BE2C (cell line): ENCODE measurements at regions not wholly inside any gene's neighbourhood (a gene's known extent, or its start where the extent isn't known, plus 50 kb on each side); places are given as distances from the start of the nearest gene placed in this dataset.

ENCODE experiments used
- DNase-seq: peaks from one replicate; pipeline ENCODE4 v3.0.0-alpha.2; 2020
- H3K27me3 ChIP-seq: fragments of 250-450 bp; sonication (Bioruptor Pico); 2 replicates; pipeline ENCODE4 v1.5.1; 2020; ENCODE audit warnings: mild to moderate bottlenecking
- H3K36me3 ChIP-seq: fragments of 250-450 bp; sonication (Bioruptor Pico); 2 replicates; pipeline ENCODE4 v1.5.1; 2020; ENCODE audit warnings: mild to moderate bottlenecking
- H3K4me1 ChIP-seq: fragments of 250-450 bp; sonication (Bioruptor Pico); 2 replicates; pipeline ENCODE4 v1.5.1; 2020
- H3K4me3 ChIP-seq: 2 replicates; pipeline ENCODE4 v1.5.1; 2011; ENCODE audit warnings: low read depth, low read length
- H3K9me3 ChIP-seq: fragments of 250-450 bp; sonication (Bioruptor Pico); 2 replicates; pipeline ENCODE4 v1.5.1; 2020
- TF ChIP-seq, protein P1 (sequence below): IDR thresholded peaks from 2 replicates; pipeline ENCODE4 v1.5.1; 2012; ENCODE audit warnings: mild to moderate bottlenecking, low read depth, low read length

DNA sequence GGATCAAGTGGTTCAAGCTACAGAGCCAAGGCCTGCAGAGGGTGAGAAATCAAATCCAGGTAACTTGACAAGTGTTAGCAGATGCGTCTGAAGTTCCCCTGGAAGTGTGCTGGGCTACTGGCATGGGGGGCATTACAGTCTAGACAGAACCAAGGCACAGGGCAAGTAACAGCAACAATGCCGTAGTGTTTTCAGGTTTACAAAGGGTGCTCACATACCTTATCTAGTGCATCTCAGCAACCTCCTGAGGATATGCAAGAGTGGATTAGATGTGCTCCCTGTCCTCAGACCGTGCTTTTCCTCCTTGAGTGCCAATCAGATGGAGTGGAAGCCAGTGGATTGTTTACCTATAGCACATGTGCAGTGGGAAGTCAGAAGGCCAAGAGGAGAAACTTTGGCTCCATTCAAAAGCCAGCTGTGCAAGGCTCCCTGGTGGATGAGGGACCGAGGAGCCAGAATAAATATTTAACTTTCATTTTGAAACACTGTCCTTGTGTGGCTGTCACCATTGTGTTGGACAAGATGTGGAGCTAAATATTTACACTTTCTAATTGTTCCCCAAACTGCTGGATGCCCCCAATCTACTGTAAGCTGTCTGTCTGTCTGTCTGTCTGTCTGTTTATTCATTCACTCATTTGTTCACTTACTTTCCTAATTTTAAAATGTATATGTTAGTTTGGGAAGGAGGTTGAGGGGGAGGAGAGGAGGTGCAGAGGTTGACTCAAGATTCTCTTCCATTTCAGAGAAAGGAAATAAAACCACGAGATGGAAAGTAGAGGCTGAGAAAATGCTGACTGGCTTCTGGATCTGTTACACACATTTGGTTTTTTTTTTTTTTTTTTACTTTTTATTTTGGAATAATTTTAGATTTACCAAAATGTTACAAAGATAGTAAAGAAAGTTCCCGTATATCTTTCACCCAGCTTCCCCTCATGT, 184.0 kb upstream of the PARP11 start:
- DNase-seq: no peak
- Histone ChIP-seq H3K4me1 (no peaks in the 10 kb centered on the region), H3K4me3 (no peak overlapping the region), H3K9me3 (no peaks in the 10 kb centered on the region), H3K27me3 (no peaks in the 10 kb centered on the region; the same call in 1 of the 2 replicates), H3K36me3 (no peaks in the 10 kb centered on the region)
- TF ChIP-seq, protein P1, sequence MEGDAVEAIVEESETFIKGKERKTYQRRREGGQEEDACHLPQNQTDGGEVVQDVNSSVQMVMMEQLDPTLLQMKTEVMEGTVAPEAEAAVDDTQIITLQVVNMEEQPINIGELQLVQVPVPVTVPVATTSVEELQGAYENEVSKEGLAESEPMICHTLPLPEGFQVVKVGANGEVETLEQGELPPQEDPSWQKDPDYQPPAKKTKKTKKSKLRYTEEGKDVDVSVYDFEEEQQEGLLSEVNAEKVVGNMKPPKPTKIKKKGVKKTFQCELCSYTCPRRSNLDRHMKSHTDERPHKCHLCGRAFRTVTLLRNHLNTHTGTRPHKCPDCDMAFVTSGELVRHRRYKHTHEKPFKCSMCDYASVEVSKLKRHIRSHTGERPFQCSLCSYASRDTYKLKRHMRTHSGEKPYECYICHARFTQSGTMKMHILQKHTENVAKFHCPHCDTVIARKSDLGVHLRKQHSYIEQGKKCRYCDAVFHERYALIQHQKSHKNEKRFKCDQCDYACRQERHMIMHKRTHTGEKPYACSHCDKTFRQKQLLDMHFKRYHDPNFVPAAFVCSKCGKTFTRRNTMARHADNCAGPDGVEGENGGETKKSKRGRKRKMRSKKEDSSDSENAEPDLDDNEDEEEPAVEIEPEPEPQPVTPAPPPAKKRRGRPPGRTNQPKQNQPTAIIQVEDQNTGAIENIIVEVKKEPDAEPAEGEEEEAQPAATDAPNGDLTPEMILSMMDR: no peak

- H3K4me1 ChIP-seq: no peaks in the 10 kb centered on the region
- H3K36me3 ChIP-seq: no peaks in the 10 kb centered on the region
- no peak for DNase-seq
- H3K4me3 ChIP-seq: no peak overlapping the region
- no peaks in the 10 kb centered on the region for H3K9me3 ChIP-seq
- TF ChIP-seq, protein P1: no peak
- H3K27me3 ChIP-seq: no peaks in the 10 kb centered on the region; the same call in 1 of the 2 replicates
Observed at GRCh38 chr12:4054630-4055029, 181.4 kb upstream of the PARP11 start.

GRCh38 chr12:4052691-4053090, 179.5 kb upstream of the PARP11 start:
- TF ChIP-seq, protein P1: no peak
- Histone ChIP-seq H3K4me3 (no peak overlapping the region), H3K4me1 (no peaks in the 10 kb centered on the region), H3K36me3 (no peaks in the 10 kb centered on the region), H3K9me3 (no peaks in the 10 kb centered on the region), H3K27me3 (peaks cover 9% of the 10 kb centered on the region)
- DNase-seq: no peak

GRCh38 chr12:4051596-4051995, 178.4 kb upstream of the PARP11 start:
- Histone ChIP-seq H3K9me3 (no peaks in the 10 kb centered on the region), H3K36me3 (no peaks in the 10 kb centered on the region), H3K4me3 (no peak overlapping the region), H3K27me3 (peaks cover 16% of the 10 kb centered on the region), H3K4me1 (no peaks in the 10 kb centered on the region)
- no peak for DNase-seq
- TF ChIP-seq, protein P1: no peak

GRCh38 chr12:4050340-4050739, 177.1 kb upstream of the PARP11 start:
- H3K4me3 ChIP-seq: no peak overlapping the region
- peaks cover 25% of the 10 kb centered on the region for H3K27me3 ChIP-seq
- H3K36me3 ChIP-seq: no peaks in the 10 kb centered on the region
- H3K9me3 ChIP-seq: no peaks in the 10 kb centered on the region
- DNase-seq: no peak
- TF ChIP-seq, protein P1: no peak
- H3K4me1 ChIP-seq: no peaks in the 10 kb centered on the region
